ENCODE measurements at regions not wholly inside any gene's neighbourhood (a gene's known extent, or its start where the extent isn't known, plus 50 kb on each side); places are given as distances from the start of the nearest gene placed in this dataset.
"Not testable (repeated sequence)": the region's sequence is repeated elsewhere in the genome, so short reads cannot be mapped to it uniquely, and the experiment has no call there.

GRCh38 chr18:22741318-22741717 lies 191.8 kb upstream of the RBBP8 start:
- no peak overlapping the region for H3K4me3 ChIP-seq
- no peak overlapping the region for H3K27ac ChIP-seq
- H3K4me1 ChIP-seq (ENCODE audit: low read depth): peaks cover 9% of the 10 kb centered on the region
- TF ChIP-seq CTCF (IDR thresholded peaks at IDR 0.05; ENCODE audit: low read depth, low read length): no peak
- H3K27me3 ChIP-seq: no peaks in the 10 kb centered on the region
- DNase-seq (ENCODE audit: low read depth in 1 of 2, low spot score in 1 of 2): no peak
- H3K9me3 ChIP-seq (ENCODE audit: low read depth): no peaks in the 10 kb centered on the region
- H3K36me3 ChIP-seq: no peaks in the 10 kb centered on the region

- H3K4me3 ChIP-seq: no peak overlapping the region
- H3K36me3 ChIP-seq: no peaks in the 10 kb centered on the region
- peak in 1 of 2 donors; percentile 8 for DNase-seq (ENCODE audit: low read depth in 1 of 2, low spot score in 1 of 2)
- TF ChIP-seq CTCF (IDR thresholded peaks at IDR 0.05; ENCODE audit: low read depth, low read length): no peak
- H3K27me3 ChIP-seq: no peaks in the 10 kb centered on the region
- H3K4me1 ChIP-seq (ENCODE audit: low read depth): peaks cover 9% of the 10 kb centered on the region
- H3K27ac ChIP-seq: peak overlapping the region; percentile 32
- H3K9me3 ChIP-seq (ENCODE audit: low read depth): no peaks in the 10 kb centered on the region
Observed at GRCh38 chr18:22742409-22742808, 190.7 kb upstream of the RBBP8 start.

GRCh38 chr18:22745966-22746365 lies 187.2 kb upstream of the RBBP8 start:
- no peak overlapping the region for H3K4me3 ChIP-seq
- no peak for TF ChIP-seq CTCF (IDR thresholded peaks at IDR 0.05; ENCODE audit: low read depth, low read length)
- no peak for DNase-seq (ENCODE audit: low read depth in 1 of 2, low spot score in 1 of 2)
- H3K4me1 ChIP-seq (ENCODE audit: low read depth): no peaks in the 10 kb centered on the region
- H3K27me3 ChIP-seq: no peaks in the 10 kb centered on the region
- no peaks in the 10 kb centered on the region for H3K9me3 ChIP-seq (ENCODE audit: low read depth)
- H3K27ac ChIP-seq: no peak overlapping the region
- no peaks in the 10 kb centered on the region for H3K36me3 ChIP-seq

- no peak for DNase-seq (ENCODE audit: low read depth in 1 of 2, low spot score in 1 of 2)
- no peak overlapping the region for H3K4me3 ChIP-seq
- no peaks in the 10 kb centered on the region for H3K36me3 ChIP-seq
- no peak overlapping the region for H3K27ac ChIP-seq
- H3K27me3 ChIP-seq: no peaks in the 10 kb centered on the region
- H3K9me3 ChIP-seq (ENCODE audit: low read depth): no peaks in the 10 kb centered on the region
- H3K4me1 ChIP-seq (ENCODE audit: low read depth): peaks cover 23% of the 10 kb centered on the region
- no peak for TF ChIP-seq CTCF (IDR thresholded peaks at IDR 0.05; ENCODE audit: low read depth, low read length)
Observed at GRCh38 chr18:22752014-22752413, 181.1 kb upstream of the RBBP8 start.

- no peak for TF ChIP-seq CTCF (IDR thresholded peaks at IDR 0.05; ENCODE audit: low read depth, low read length)
- Histone ChIP-seq H3K4me1 (ENCODE audit: low read depth) (peaks cover 23% of the 10 kb centered on the region), H3K27me3 (no peaks in the 10 kb centered on the region), H3K9me3 (ENCODE audit: low read depth) (no peaks in the 10 kb centered on the region), H3K36me3 (no peaks in the 10 kb centered on the region), H3K4me3 (no peak overlapping the region), H3K27ac (peak overlapping the region; percentile 79)
- DNase-seq (ENCODE audit: low read depth in 1 of 2, low spot score in 1 of 2): peak in 1 of 2 donors; percentile 74
Observed at GRCh38 chr18:22753130-22753831, 179.8 kb upstream of the RBBP8 start.

- not testable (repeated sequence) for H3K4me1 ChIP-seq (ENCODE audit: low read depth); H3K27me3 ChIP-seq; H3K27ac ChIP-seq; H3K9me3 ChIP-seq (ENCODE audit: low read depth); H3K36me3 ChIP-seq; H3K4me3 ChIP-seq; DNase-seq (ENCODE audit: low read depth in 1 of 2, low spot score in 1 of 2)
Observed at GRCh38 chr18:22764005-22764404, 169.1 kb upstream of the RBBP8 start.
